GM12872 (cell line): ENCODE measurements at regions not wholly inside any gene's neighbourhood (a gene's known extent, or its start where the extent isn't known, plus 50 kb on each side); places are given as distances from the start of the nearest gene placed in this dataset.

Source experiments
- TF ChIP-seq, protein P1 (sequence below): IDR thresholded peaks from 3 replicates; pipeline ENCODE4 v1.5.1; 2011; ENCODE audit warnings: low read depth, mild to moderate bottlenecking, low read length, moderate library complexity; ENCODE audit not compliant: insufficient read depth

GRCh38 chr6:6823030-6823429, 234.5 kb downstream of the LY86 start:
- TF ChIP-seq, protein P1, sequence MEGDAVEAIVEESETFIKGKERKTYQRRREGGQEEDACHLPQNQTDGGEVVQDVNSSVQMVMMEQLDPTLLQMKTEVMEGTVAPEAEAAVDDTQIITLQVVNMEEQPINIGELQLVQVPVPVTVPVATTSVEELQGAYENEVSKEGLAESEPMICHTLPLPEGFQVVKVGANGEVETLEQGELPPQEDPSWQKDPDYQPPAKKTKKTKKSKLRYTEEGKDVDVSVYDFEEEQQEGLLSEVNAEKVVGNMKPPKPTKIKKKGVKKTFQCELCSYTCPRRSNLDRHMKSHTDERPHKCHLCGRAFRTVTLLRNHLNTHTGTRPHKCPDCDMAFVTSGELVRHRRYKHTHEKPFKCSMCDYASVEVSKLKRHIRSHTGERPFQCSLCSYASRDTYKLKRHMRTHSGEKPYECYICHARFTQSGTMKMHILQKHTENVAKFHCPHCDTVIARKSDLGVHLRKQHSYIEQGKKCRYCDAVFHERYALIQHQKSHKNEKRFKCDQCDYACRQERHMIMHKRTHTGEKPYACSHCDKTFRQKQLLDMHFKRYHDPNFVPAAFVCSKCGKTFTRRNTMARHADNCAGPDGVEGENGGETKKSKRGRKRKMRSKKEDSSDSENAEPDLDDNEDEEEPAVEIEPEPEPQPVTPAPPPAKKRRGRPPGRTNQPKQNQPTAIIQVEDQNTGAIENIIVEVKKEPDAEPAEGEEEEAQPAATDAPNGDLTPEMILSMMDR, result no peak

- TF ChIP-seq, protein P1, result no peak
These were observed 235.2 kb downstream of the LY86 start for GRCh38 chr6:6823568-6824224.

DNA sequence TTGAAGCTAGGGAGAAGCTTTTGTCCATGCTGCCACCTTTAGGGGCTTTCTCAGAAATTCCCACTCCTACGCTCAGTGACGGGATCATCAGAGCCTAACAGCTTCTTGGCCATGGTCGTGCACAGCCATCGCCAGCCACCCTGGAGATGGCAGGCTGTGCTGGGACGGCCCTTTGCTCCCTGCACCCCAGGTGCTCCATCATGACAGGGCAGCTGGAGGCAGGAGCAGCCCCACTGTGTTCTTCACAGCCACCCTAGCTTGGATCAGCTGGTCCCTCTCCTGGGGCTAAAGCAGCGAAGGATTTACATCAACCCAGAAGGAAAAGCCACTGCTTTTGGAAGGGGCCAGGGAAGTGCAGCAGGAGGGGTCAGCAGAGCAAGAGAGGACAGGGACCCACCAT, 235.9 kb downstream of the LY86 start:
- TF ChIP-seq, protein P1, result no peak

GRCh38 chr6:6825193-6825784, 236.8 kb downstream of the LY86 start:
- TF ChIP-seq, protein P1, result no peak

DNA sequence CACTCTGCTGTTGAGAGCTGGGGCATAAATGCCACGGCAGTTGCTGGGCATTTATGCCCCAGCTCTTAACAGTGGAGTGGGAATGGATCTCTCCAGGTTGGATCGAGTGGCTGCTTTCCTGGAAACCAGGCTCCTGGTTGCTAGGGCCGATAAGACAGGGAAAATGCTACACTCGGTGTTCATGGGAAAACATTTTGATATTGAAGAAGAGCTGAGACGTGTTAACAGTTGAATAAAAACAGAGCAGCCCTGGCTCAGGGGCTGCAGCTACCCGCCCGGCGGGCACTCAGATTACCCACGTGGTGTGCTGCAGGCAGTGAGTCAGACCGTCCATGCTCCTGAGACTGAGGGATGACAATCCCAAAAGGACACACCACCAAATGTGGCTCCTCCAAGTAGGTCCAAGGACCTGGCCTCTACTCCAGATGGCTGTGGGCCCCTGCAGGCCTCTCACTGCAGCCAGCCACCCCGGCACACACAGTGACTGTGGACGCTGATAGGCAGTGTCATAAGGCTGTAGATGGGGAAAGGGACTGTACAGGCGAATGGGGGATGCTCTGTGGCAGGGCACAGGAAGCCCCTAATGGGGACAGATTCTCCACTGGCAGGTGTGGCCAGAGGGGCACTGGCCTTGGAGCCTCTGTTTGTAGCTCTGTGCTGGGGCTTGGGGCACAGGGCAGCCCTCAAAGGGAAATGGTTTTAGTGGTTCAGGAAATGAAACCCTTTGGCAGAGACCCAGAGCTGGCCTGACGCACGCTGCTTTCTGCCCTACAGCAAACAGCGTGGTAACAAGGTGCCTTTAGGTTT, 237.8 kb downstream of the LY86 start:
- TF ChIP-seq, protein P1, result no peak

DNA sequence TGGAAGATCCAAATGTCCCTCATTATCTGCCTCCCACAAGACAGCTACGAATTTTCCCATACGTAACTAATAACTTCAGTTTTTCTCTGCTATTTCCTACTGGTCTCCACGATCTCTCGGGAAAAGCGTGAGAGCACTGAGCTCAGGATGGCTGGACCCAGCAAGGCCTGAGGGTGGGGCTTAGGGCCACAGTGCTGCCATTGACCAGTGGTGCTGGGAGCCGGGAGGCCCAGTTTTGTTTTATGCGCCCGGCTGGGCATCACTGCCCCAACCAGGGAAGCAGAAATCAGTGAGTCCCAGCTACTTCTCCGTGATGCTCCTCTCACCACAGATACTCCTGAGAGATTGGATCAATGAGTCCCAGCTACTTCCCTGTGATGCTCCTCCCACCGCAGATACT, 238.4 kb downstream of the LY86 start:
- TF ChIP-seq, protein P1, result no peak

DNA sequence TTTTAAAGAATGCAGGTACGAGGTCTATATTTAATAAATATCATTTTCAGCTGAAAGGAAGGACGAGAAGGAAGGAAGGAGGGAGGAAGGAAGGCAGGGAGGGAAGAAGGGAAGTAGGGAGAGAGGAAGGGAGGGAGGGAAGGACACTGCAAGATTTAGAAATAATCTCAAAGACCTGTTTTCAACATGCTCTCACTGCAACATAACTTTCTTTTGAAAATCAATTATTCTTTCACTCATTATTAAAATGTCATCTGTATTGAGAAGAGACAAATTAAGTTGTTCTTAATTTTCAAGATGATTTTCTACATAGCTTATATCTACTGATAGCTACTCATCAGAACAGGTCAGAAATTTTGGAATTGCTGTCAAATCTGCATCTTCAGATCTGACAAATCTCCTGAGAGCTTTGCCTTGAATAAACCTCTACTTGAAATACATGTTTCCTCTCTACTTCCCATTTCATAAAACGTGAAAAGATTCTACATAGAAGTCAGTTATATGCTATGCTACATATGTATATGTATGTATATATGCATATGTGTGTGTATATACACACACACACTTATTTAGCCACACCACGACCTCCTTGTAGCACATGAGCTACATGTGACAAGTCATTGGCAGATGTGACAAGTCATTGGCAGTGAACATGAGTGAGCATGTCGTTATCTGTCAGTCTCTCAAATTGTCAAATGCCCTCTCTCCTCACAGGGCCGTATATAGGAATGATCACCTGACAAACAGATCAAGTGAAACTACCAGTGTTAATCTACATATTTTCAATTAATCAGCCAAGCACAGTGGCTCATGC, 241.6 kb downstream of the LY86 start:
- TF ChIP-seq, protein P1, result no peak
